ENCODE measurements at regions not wholly inside any gene's neighbourhood (a gene's known extent, or its start where the extent isn't known, plus 50 kb on each side); places are given as distances from the start of the nearest gene placed in this dataset.

DNA sequence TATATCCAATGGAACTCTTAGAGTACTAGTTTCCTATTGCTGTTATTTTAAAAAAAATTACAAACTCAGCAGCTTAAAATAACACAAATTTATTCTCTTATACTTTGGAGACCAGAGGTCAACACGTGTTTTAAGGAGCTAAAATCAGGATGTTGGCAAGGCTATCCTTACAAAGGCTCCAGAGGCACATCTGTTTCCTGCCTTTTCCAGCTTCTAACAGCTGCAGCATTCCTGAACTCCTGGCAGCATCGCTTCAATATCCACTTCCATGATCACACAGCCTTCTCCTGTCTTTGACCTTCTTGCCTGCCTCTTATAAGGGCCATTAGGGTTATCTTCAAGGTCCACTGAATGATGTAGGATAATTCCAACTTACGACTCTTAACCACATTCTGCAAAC, 92.2 kb upstream of the CCNG1 start:
- Histone ChIP-seq H3K27me3 (ENCODE audit: control insufficient read depth in 2 of 2, insufficient read depth in 2 of 2, low read length in 2 of 2) (no peaks in the 10 kb centered on the region), H3K9ac (replicated peaks; ENCODE audit: extremely low read depth, insufficient read depth, low read length) (no peak overlapping the region), H3K4me2 (ENCODE audit: insufficient read depth, low read length) (no peak overlapping the region), H2AFZ (ENCODE audit: low read depth, low read length) (no peak overlapping the region), H3K27ac (ENCODE audit: insufficient read depth, low read depth, low read length) (no peak overlapping the region), H3K79me2 (ENCODE audit: control insufficient read depth, insufficient read depth, low read length) (no peaks in the 10 kb centered on the region), H3K9me3 (replicated peaks; ENCODE audit: control insufficient read depth, insufficient read depth, low read length) (no peaks in the 10 kb centered on the region), H4K20me1 (replicated peaks; ENCODE audit: control insufficient read depth, extremely low read depth, insufficient read depth, low read length) (no peaks in the 10 kb centered on the region), H3K9me1 (replicated peaks; ENCODE audit: control insufficient read depth, extremely low read depth, insufficient read depth, low read length) (no peaks in the 10 kb centered on the region), H3K36me3 (ENCODE audit: control insufficient read depth in 2 of 2, extremely low read depth in 1 of 2, insufficient read depth in 2 of 2, low read length in 2 of 2) (no peaks in the 10 kb centered on the region), H3K4me3 (replicated peaks in 1 of 3; ENCODE audit: insufficient read depth in 1 of 3, low read depth in 1 of 3, low read length in 3 of 3) (no peak overlapping the region), H3K4me1 (ENCODE audit: control insufficient read depth, extremely low read depth, insufficient read depth, low read length) (no peaks in the 10 kb centered on the region)
- BruUV-seq (replicated peaks) = no TSS peak
- ChIA-PET CTCF (no interaction called here), POLR2A (no interaction called here)
- dilution Hi-C loops (cut with MboI; ENCODE audit: extremely low pct_ligation_motif_present, low sequenced_read_pairs) = no loop called here
- TF ChIP-seq JUN (IDR thresholded peaks at IDR 0.05; ENCODE audit: borderline replicate concordance, insufficient read depth, insufficient read length, low read depth) (no peak), POLR2AphosphoS5 (IDR thresholded peaks at IDR 0.05; ENCODE audit: insufficient read depth, low read depth, low read length) (no peak), GATA2 (IDR thresholded peaks at IDR 0.05; ENCODE audit: insufficient read depth, insufficient read length, low read depth, low read length) (no peak), FOS (IDR thresholded peaks at IDR 0.05; ENCODE audit: borderline replicate concordance, insufficient read depth, low read length) (no peak), POLR2A (IDR thresholded peaks at IDR 0.05; ENCODE audit: low read depth, low read length) (no peak), CTCF (IDR thresholded peaks at IDR 0.05; ENCODE audit: extremely low read depth in 1 of 2, insufficient read depth in 1 of 2, low read depth in 1 of 2, low read length in 2 of 2) (no peak), MYC (IDR thresholded peaks at IDR 0.05; ENCODE audit: low read depth, low read length) (no peak), EZH2 (IDR thresholded peaks at IDR 0.05; ENCODE audit: borderline replicate concordance, low read depth, low read length, severe bottlenecking) (no peak)
- TF ChIP-seq, protein P1, sequence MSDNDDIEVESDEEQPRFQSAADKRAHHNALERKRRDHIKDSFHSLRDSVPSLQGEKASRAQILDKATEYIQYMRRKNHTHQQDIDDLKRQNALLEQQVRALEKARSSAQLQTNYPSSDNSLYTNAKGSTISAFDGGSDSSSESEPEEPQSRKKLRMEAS (IDR thresholded peaks at IDR 0.05; ENCODE audit: insufficient read depth, insufficient read length) = no peak
- intact Hi-C loops (cut with micrococcal nuclease) = loop anchor here (5.0 kb wide), 1 partner anchor 62 kb away; no protein-coding TSS in a partner anchor
- FAIRE-seq (no peak), DNase-seq (ENCODE audit: low read depth, low spot score) (no peak)

Data from endothelial cell of umbilical vein (primary cell).